GM21367 (cell line): ENCODE measurements at regions not wholly inside any gene's neighbourhood (a gene's known extent, or its start where the extent isn't known, plus 50 kb on each side); places are given as distances from the start of the nearest gene placed in this dataset.

Experiments used
- ATAC-seq: cut with Tn5 transposase; IDR thresholded peaks from one replicate; pipeline ENCODE4 v1.9.1; 2021; ENCODE audit not compliant: unreplicated experiment

- ATAC-seq: no peak
These were observed 2085.4 kb downstream of the ARAP2 start for GRCh38 chr4:34158878-34159277.

GRCh38 chr4:34170946-34171345 is 2073.4 kb downstream of the ARAP2 start:
- ATAC-seq: no peak

GRCh38 chr4:34176609-34177008 is 2067.7 kb downstream of the ARAP2 start:
- no peak for ATAC-seq

GRCh38 chr4:34178476-34178875 is 2065.8 kb downstream of the ARAP2 start:
- ATAC-seq: no peak

- ATAC-seq: no peak
These were observed 2062.9 kb downstream of the ARAP2 start for GRCh38 chr4:34181311-34181841.

- ATAC-seq: no peak
These were observed 2062.4 kb downstream of the ARAP2 start for GRCh38 chr4:34181891-34182290.

- no peak for ATAC-seq
These were observed 2062.0 kb downstream of the ARAP2 start for GRCh38 chr4:34182306-34182705.

- ATAC-seq: no peak
These were observed 2060.4 kb downstream of the ARAP2 start for GRCh38 chr4:34183926-34184325.

GRCh38 chr4:34187056-34187455 is 2057.3 kb downstream of the ARAP2 start:
- ATAC-seq: no peak

- ATAC-seq: no peak
These were observed 2052.9 kb downstream of the ARAP2 start for GRCh38 chr4:34191443-34191842.

- ATAC-seq: no peak
These were observed 2050.7 kb downstream of the ARAP2 start for GRCh38 chr4:34193451-34194154.

GRCh38 chr4:34194585-34194984 is 2049.7 kb downstream of the ARAP2 start:
- ATAC-seq: no peak

GRCh38 chr4:34196375-34196774 is 2047.9 kb downstream of the ARAP2 start:
- ATAC-seq: no peak

GRCh38 chr4:34198966-34199365 is 2045.3 kb downstream of the ARAP2 start:
- no peak for ATAC-seq

- ATAC-seq: no peak
These were observed 2043.8 kb downstream of the ARAP2 start for GRCh38 chr4:34200535-34200934.

- ATAC-seq: no peak
These were observed 2042.2 kb downstream of the ARAP2 start for GRCh38 chr4:34202154-34202553.

GRCh38 chr4:34220601-34221000 is 2023.7 kb downstream of the ARAP2 start:
- no peak for ATAC-seq

GRCh38 chr4:34221986-34222385 is 2022.3 kb downstream of the ARAP2 start:
- ATAC-seq: no peak

GRCh38 chr4:34236118-34236517 is 2008.2 kb downstream of the ARAP2 start:
- ATAC-seq: no peak

- ATAC-seq: no peak
These were observed 1999.0 kb downstream of the ARAP2 start for GRCh38 chr4:34245276-34245675.

GRCh38 chr4:34250562-34250961 is 1993.8 kb downstream of the ARAP2 start:
- no peak for ATAC-seq

- no peak for ATAC-seq
These were observed 1991.1 kb downstream of the ARAP2 start for GRCh38 chr4:34253239-34253638.

- ATAC-seq: no peak
These were observed 1986.1 kb downstream of the ARAP2 start for GRCh38 chr4:34258176-34258575.
